GM10266 (cell line): ENCODE measurements at regions not wholly inside any gene's neighbourhood (a gene's known extent, or its start where the extent isn't known, plus 50 kb on each side); places are given as distances from the start of the nearest gene placed in this dataset.

ENCODE experiments used
- DNase-seq: peaks from one replicate; pipeline ENCODE4 v3.0.0; 2012; ENCODE audit errors: extremely low spot score
- CTCF ChIP-seq: IDR thresholded peaks from 2 replicates; pipeline ENCODE4 v1.5.1; 2012; ENCODE audit warnings: mild to moderate bottlenecking, low read depth; ENCODE audit not compliant: control insufficient read depth, insufficient read depth; ENCODE audit errors: missing control alignments

GRCh38 chr2:168315331-168316072 is 68.1 kb upstream of the STK39 start:
- TF ChIP-seq CTCF: no peak
- no peak for DNase-seq

- no peak for TF ChIP-seq CTCF
- no peak for DNase-seq
Measured at GRCh38 chr2:168316073-168316440, 68.7 kb upstream of the STK39 start.

- TF ChIP-seq CTCF: no peak
- DNase-seq: no peak
Measured at GRCh38 chr2:168317282-168317681, 69.9 kb upstream of the STK39 start.

GRCh38 chr2:168320267-168320666 is 72.9 kb upstream of the STK39 start:
- no peak for TF ChIP-seq CTCF
- DNase-seq: no peak

- TF ChIP-seq CTCF: no peak
- DNase-seq: no peak
Measured at GRCh38 chr2:168322325-168323007, 75.1 kb upstream of the STK39 start.

- DNase-seq: no peak
- TF ChIP-seq CTCF: no peak
Measured at GRCh38 chr2:168323529-168324021, 76.2 kb upstream of the STK39 start.

- no peak for TF ChIP-seq CTCF
- no peak for DNase-seq
Measured at GRCh38 chr2:168326572-168326971, 79.2 kb upstream of the STK39 start.
